Astrocyte of the cerebellum (primary cell): ENCODE measurements at regions not wholly inside any gene's neighbourhood (a gene's known extent, or its start where the extent isn't known, plus 50 kb on each side); places are given as distances from the start of the nearest gene placed in this dataset.

ENCODE experiments used
- DNase-seq: peaks from one replicate; pipeline ENCODE4 v3.0.0-alpha.2; 2011; ENCODE audit warnings: low read depth
- H3K4me3 ChIP-seq: 2 replicates; pipeline ENCODE4 v1.5.1; 2011; ENCODE audit warnings: mild to moderate bottlenecking, low read depth, low read length, moderate library complexity
- CTCF ChIP-seq: IDR thresholded peaks from 2 replicates; pipeline ENCODE4 v1.5.1; 2012; ENCODE audit warnings: low read length, low read depth, moderate library complexity, mild to moderate bottlenecking; ENCODE audit errors: missing control alignments
- in situ Hi-C: cut with HindIII; loops from 2 replicates; pipeline ENCODE4 v1.10.0; 2017; ENCODE audit warnings: low sequenced_read_pairs

GRCh38 chr20:57104651-57105204 lies 161.7 kb downstream of the BMP7 start:
- in situ Hi-C loops: no loop called here
- H3K4me3 ChIP-seq: no peak overlapping the region
- no peak for DNase-seq
- TF ChIP-seq CTCF: no peak

GRCh38 chr20:57106030-57106682 lies 160.3 kb downstream of the BMP7 start:
- in situ Hi-C loops: no loop called here
- no peak for DNase-seq

GRCh38 chr20:57106692-57107091 lies 159.7 kb downstream of the BMP7 start:
- DNase-seq: no peak
- H3K4me3 ChIP-seq: no peak overlapping the region
- in situ Hi-C loops: no loop called here
- TF ChIP-seq CTCF: no peak

More at GRCh38 chr20:57106030-57106682, 160.3 kb downstream of the BMP7 start:
- H3K4me3 ChIP-seq: no peak overlapping the region
- no peak for TF ChIP-seq CTCF

GRCh38 chr20:57107208-57107607 lies 159.2 kb downstream of the BMP7 start:
- H3K4me3 ChIP-seq: no peak overlapping the region
- DNase-seq: no peak
- in situ Hi-C loops: no loop called here
- no peak for TF ChIP-seq CTCF

GRCh38 chr20:57108218-57108617 lies 158.2 kb downstream of the BMP7 start:
- TF ChIP-seq CTCF: no peak
- in situ Hi-C loops: no loop called here
- no peak overlapping the region for H3K4me3 ChIP-seq
- no peak for DNase-seq

- no peak for TF ChIP-seq CTCF
- in situ Hi-C loops: no loop called here
- DNase-seq: no peak
- H3K4me3 ChIP-seq: no peak overlapping the region
These were observed 157.5 kb downstream of the BMP7 start for GRCh38 chr20:57108742-57109570.
